Liver (tissue), 3 donors: ENCODE measurements at regions not wholly inside any gene's neighbourhood (a gene's known extent, or its start where the extent isn't known, plus 50 kb on each side); places are given as distances from the start of the nearest gene placed in this dataset.

Experiments
- ATF3 ChIP-seq: IDR thresholded peaks from 2 replicates; pipeline ENCODE4 v1.6.1; 2016; ENCODE audit warnings: antibody characterized with exemption
- CTCF ChIP-seq: fragments of 150-350 bp; IDR thresholded peaks from 2 replicates; pipeline ENCODE4 v1.5.1; 2017; ENCODE audit warnings: improper control_type of control experiment, low read depth, low read length; ENCODE audit not compliant: missing input control
- JUND ChIP-seq, 2 donors: IDR thresholded peaks; 2 replicates each; pipeline ENCODE4 v1.6.1; 2016; ENCODE audit warnings: antibody characterized with exemption in 2 of 2
- donor health status: healthy.
- donor health status: healthy.

GRCh38 chr6:40825102-40825501 is 213.9 kb downstream of the UNC5CL start:
- no peak for TF ChIP-seq CTCF
- no peak for TF ChIP-seq ATF3
- TF ChIP-seq JUND (IDR thresholded peaks at IDR 0.05) = no peak
